Right atrium auricular region (tissue), 2 donors: ENCODE measurements at regions not wholly inside any gene's neighbourhood (a gene's known extent, or its start where the extent isn't known, plus 50 kb on each side); places are given as distances from the start of the nearest gene placed in this dataset.

Source experiments
- DNase-seq: peaks from one replicate; pipeline ENCODE4 v3.0.0-alpha.2; 2019; ENCODE audit warnings: low spot score
- H3K27ac ChIP-seq, 2 donors: fragments of 200-600 bp; sonication (generic); 1 replicate in 1 of 2; 2 replicates in 1 of 2; pipeline ENCODE4 v1.5.1; 2016 to 2019
- H3K27me3 ChIP-seq, 2 donors: fragments of 200-600 bp; sonication (generic); one replicate each; pipeline versions ENCODE4 v1.5.1 to v1.6.0; 2017 to 2019
- H3K36me3 ChIP-seq: fragments of 200-600 bp; sonication (generic); one replicate; pipeline ENCODE4 v1.5.1; 2016
- H3K4me1 ChIP-seq, 2 donors: fragments of 200-600 bp; sonication (generic); one replicate each; pipeline versions ENCODE4 v1.5.1 to v1.6.0; 2017 to 2019
- H3K4me3 ChIP-seq, 2 donors: fragments of 200-600 bp; sonication (generic); 1 replicate in 1 of 2; 2 replicates in 1 of 2; pipeline ENCODE4 v1.5.1; 2017 to 2019; ENCODE audit warnings: mild to moderate bottlenecking in 1 of 2, moderate library complexity in 1 of 2
- H3K9me3 ChIP-seq, 2 donors: fragments of 200-600 bp; sonication (generic); one replicate each; pipeline ENCODE4 v1.5.1; 2019
- TF ChIP-seq, protein P1 (sequence below), 2 donors: fragments of 200-600 bp; sonication (generic); IDR thresholded peaks; one replicate each; pipeline ENCODE4 v1.5.1; 2019; ENCODE audit warnings: antibody characterized with exemption in 2 of 2

DNA sequence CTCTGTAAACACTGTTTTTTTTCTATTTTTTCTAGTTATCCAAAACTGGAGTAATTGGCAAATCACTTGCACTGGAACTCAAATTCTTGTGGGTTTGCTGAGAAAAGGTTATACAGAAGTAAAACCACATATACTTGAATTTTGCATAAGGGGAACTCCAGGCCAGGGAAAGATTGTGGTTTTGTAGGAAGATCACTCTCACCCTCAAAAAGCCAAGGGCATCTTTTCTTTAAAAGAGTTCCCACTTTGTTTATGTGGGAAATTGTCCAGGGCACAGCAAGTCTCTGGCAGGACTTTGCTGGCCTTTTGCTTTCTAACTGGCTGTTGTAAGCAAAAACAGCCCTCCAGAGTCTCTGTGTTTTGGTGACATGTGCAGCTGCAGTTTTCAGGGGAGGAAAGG, 340.3 kb upstream of the RBMS3 start:
- Histone ChIP-seq H3K4me1 (peaks cover 0 to 10% of the 10 kb centered on the region in 2 donors), H3K9me3 (no peaks in the 10 kb centered on the region), H3K36me3 (no peaks in the 10 kb centered on the region), H3K27me3 (no peaks in the 10 kb centered on the region), H3K27ac (peak overlapping the region in 1 of 2 donors; percentile 12), H3K4me3 (no peak overlapping the region)
- TF ChIP-seq, protein P1, sequence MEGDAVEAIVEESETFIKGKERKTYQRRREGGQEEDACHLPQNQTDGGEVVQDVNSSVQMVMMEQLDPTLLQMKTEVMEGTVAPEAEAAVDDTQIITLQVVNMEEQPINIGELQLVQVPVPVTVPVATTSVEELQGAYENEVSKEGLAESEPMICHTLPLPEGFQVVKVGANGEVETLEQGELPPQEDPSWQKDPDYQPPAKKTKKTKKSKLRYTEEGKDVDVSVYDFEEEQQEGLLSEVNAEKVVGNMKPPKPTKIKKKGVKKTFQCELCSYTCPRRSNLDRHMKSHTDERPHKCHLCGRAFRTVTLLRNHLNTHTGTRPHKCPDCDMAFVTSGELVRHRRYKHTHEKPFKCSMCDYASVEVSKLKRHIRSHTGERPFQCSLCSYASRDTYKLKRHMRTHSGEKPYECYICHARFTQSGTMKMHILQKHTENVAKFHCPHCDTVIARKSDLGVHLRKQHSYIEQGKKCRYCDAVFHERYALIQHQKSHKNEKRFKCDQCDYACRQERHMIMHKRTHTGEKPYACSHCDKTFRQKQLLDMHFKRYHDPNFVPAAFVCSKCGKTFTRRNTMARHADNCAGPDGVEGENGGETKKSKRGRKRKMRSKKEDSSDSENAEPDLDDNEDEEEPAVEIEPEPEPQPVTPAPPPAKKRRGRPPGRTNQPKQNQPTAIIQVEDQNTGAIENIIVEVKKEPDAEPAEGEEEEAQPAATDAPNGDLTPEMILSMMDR (IDR thresholded peaks at IDR 0.05): no peak
- DNase-seq: no peak

DNA sequence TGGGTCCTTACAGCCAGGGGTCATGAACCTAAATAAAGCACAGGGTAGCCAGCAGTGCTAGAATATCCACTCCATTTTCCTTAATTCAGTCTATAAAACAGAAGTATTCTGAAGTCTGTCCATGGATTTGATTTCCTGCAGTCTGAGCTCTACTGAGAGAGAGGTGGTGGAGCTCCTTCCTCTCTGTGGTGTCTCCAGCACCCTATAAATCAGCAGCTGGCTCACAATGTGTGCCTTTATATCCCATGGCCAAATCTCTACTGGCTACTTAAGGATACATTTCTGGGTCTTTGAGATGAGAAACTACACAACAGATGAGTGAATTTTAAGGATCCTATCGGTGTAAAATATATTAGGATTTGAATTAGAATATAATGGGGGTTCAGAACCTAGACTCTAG, 339.9 kb upstream of the RBMS3 start:
- H3K4me1 ChIP-seq: peaks cover 0 to 10% of the 10 kb centered on the region in 2 donors
- H3K27ac ChIP-seq: peak overlapping the region in 1 of 2 donors; percentile 12
- TF ChIP-seq, protein P1 (IDR thresholded peaks at IDR 0.05): no peak
- no peaks in the 10 kb centered on the region for H3K27me3 ChIP-seq
- no peaks in the 10 kb centered on the region for H3K36me3 ChIP-seq
- no peaks in the 10 kb centered on the region for H3K9me3 ChIP-seq
- no peak for DNase-seq
- no peak overlapping the region for H3K4me3 ChIP-seq

DNA sequence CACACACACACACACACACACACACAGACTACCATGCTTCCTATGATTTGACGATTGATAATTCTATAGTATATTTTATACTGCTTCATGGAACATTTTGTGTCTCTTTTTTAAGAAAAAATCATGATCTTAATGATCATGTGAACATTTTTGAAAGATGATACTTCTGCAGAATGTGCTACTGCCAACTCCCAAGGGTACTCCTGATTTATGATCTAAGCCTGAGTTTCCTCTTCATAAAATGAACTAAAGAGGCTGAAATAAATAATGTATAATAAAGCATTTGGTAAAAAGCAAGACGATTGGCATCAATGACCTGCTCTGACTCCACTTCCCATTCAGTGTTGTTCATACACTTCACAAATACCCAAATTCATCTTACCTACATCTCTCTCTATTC, 333.8 kb upstream of the RBMS3 start:
- Histone ChIP-seq H3K9me3 (no peaks in the 10 kb centered on the region), H3K27me3 (no peaks in the 10 kb centered on the region), H3K27ac (no peak overlapping the region), H3K4me3 (no peak overlapping the region), H3K36me3 (no peaks in the 10 kb centered on the region), H3K4me1 (no peaks in the 10 kb centered on the region)
- DNase-seq: no peak
- TF ChIP-seq, protein P1 (IDR thresholded peaks at IDR 0.05): no peak

DNA sequence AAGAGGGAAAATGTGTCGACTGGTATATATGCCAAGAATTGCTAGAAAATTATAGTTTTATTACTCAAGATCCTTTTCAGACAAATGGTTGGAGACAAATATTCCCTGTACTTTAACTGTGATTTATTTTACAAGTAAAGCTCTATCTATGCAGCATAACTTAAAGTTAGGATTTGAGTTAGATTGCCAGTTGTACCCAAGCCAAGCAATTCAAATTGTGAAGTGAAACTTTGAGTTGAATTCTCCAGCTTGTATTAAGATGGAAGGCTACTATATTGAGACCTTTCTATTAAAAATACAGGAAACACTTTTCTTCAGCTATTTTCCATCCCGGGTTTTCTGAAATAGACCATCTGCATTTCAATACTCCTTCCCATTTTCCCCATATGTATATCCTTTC, 333.1 kb upstream of the RBMS3 start:
- DNase-seq: no peak
- no peak overlapping the region for H3K4me3 ChIP-seq
- no peak overlapping the region for H3K27ac ChIP-seq
- H3K27me3 ChIP-seq: no peaks in the 10 kb centered on the region
- H3K36me3 ChIP-seq: no peaks in the 10 kb centered on the region
- no peaks in the 10 kb centered on the region for H3K9me3 ChIP-seq
- H3K4me1 ChIP-seq: no peaks in the 10 kb centered on the region
- TF ChIP-seq, protein P1 (IDR thresholded peaks at IDR 0.05): no peak

DNA sequence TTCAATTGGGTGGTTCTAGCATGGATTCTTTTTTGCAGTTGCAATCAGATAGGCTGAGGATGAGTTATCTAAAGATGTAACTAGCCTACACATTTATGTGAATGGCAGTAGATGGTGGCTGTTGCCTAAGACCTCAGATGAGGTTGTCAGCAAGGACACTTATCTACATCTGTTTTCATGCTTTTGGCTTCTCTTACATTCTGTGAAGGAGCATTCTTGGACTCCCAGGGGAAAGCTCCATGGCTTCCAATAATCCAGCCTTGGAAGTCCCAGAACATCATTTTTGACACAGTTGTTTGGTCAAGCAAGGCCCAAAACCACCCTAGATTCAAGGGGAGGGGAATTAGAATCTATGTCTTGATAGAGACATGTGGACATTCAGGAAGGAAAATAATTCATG, 332.2 kb upstream of the RBMS3 start:
- Histone ChIP-seq H3K27ac (no peak overlapping the region), H3K4me1 (no peaks in the 10 kb centered on the region), H3K36me3 (no peaks in the 10 kb centered on the region), H3K4me3 (no peak overlapping the region), H3K27me3 (no peaks in the 10 kb centered on the region), H3K9me3 (peaks cover 0 to 2% of the 10 kb centered on the region in 2 donors)
- TF ChIP-seq, protein P1 (IDR thresholded peaks at IDR 0.05): no peak
- DNase-seq: no peak

DNA sequence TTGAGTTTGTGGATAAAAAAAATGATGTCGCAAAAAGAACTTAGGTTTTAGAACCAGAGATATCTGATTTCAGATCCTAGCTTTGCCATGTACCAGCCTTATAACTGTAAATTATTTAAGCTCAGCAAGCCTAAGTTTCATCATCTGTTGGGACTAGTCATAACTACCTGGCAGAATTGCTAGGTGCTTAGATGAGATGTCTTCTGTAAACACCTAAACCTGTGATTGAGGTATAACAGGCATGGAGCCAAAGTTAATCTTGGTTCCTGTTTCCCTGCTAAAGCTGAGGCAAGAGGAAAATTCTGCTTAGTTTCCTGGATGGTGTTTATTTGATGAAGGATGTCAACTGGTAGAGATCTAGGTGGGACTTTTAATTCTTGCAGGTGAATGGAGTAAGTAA, 331.3 kb upstream of the RBMS3 start:
- no peaks in the 10 kb centered on the region for H3K36me3 ChIP-seq
- no peak for DNase-seq
- no peaks in the 10 kb centered on the region for H3K4me1 ChIP-seq
- H3K4me3 ChIP-seq: no peak overlapping the region
- H3K27me3 ChIP-seq: no peaks in the 10 kb centered on the region
- peaks cover 0 to 7% of the 10 kb centered on the region in 2 donors for H3K9me3 ChIP-seq
- TF ChIP-seq, protein P1 (IDR thresholded peaks at IDR 0.05): no peak
- no peak overlapping the region for H3K27ac ChIP-seq
